Fibroblast of lung (primary cell): ENCODE measurements at regions not wholly inside any gene's neighbourhood (a gene's known extent, or its start where the extent isn't known, plus 50 kb on each side); places are given as distances from the start of the nearest gene placed in this dataset.

Experiments
- DNase-seq, 2 donors: peaks; one replicate each; pipeline versions ENCODE4 v3.0.0 to v3.0.0-alpha.2; 2010; ENCODE audit warnings: low read depth in 2 of 2
- H2AFZ ChIP-seq: 2 replicates; pipeline ENCODE4 v1.5.1; 2012; ENCODE audit warnings: low read length, control low read depth, inconsistent platforms
- H3K27ac ChIP-seq: 2 replicates; pipeline ENCODE4 v1.5.1; 2011; ENCODE audit warnings: low read length, control low read depth; ENCODE audit not compliant: insufficient read depth
- H3K27me3 ChIP-seq: 2 replicates; pipeline ENCODE4 v1.5.1; 2011; ENCODE audit warnings: mild to moderate bottlenecking, low read length; ENCODE audit not compliant: control insufficient read depth, insufficient read depth
- H3K36me3 ChIP-seq: 2 replicates; pipeline ENCODE4 v1.5.1; 2011; ENCODE audit warnings: low read length; ENCODE audit not compliant: control insufficient read depth, insufficient read depth
- H3K4me1 ChIP-seq: 2 replicates; pipeline ENCODE4 v1.5.1; 2011; ENCODE audit warnings: low read length; ENCODE audit not compliant: control insufficient read depth, insufficient read depth; ENCODE audit errors: extremely low read depth
- H3K4me2 ChIP-seq: 2 replicates; pipeline ENCODE4 v1.5.1; 2011; ENCODE audit warnings: low read length, control low read depth; ENCODE audit not compliant: insufficient read depth; ENCODE audit errors: extremely low read depth
- H3K4me3 ChIP-seq, 4 experiments: fragments of 200-600 bp in 1 of 4; sonication (generic) in 1 of 4; replicated peaks in 1 of 4; 2 replicates each; pipeline ENCODE4 v1.5.1; 2011 to 2016; ENCODE audit warnings: low read length in 4 of 4, low read depth in 3 of 4, mild to moderate bottlenecking in 3 of 4, control low read depth in 2 of 4, inconsistent platforms in 1 of 4, mixed read lengths in 1 of 4; ENCODE audit not compliant: insufficient read depth in 1 of 4; ENCODE audit errors: control extremely low read depth in 1 of 4
- H3K79me2 ChIP-seq: 2 replicates; pipeline ENCODE4 v1.5.1; 2012; ENCODE audit warnings: mild to moderate bottlenecking, low read length, inconsistent platforms; ENCODE audit not compliant: control insufficient read depth, insufficient read depth
- H3K9ac ChIP-seq: 2 replicates; pipeline ENCODE4 v1.5.1; 2011; ENCODE audit warnings: mild to moderate bottlenecking, low read length, control low read depth; ENCODE audit not compliant: insufficient read depth
- H3K9me3 ChIP-seq: 2 replicates; pipeline ENCODE4 v1.5.1; 2012; ENCODE audit warnings: low read depth, low read length; ENCODE audit not compliant: control insufficient read depth, insufficient read depth
- H4K20me1 ChIP-seq: 2 replicates; pipeline ENCODE4 v1.5.1; 2011; ENCODE audit warnings: low read length; ENCODE audit not compliant: control insufficient read depth, insufficient read depth; ENCODE audit errors: extremely low read depth
- CTCF ChIP-seq, 2 donors: IDR thresholded peaks in 1 of 2; conservative IDR thresholded peaks in 1 of 2; 1 replicate in 1 of 2; 2 replicates in 1 of 2; pipeline ENCODE4 v1.5.1; 2011 to 2012; ENCODE audit warnings: low read length in 2 of 2, control low read depth in 1 of 2, inconsistent platforms in 1 of 2, low read depth in 1 of 2, mild to moderate bottlenecking in 1 of 2
- EZH2 ChIP-seq: IDR thresholded peaks from 2 replicates; pipeline ENCODE4 v1.5.1; 2012; ENCODE audit warnings: low read length, control low read depth, mild to moderate bottlenecking; ENCODE audit errors: missing control alignments

- Histone ChIP-seq H2AFZ (no peak overlapping the region), H3K27me3 (no peaks in the 10 kb centered on the region), H3K4me1 (no peaks in the 10 kb centered on the region), H3K4me3 (no peak overlapping the region), H3K9me3 (no peaks in the 10 kb centered on the region), H3K27ac (no peak overlapping the region), H3K79me2 (no peaks in the 10 kb centered on the region), H4K20me1 (no peaks in the 10 kb centered on the region), H3K4me2 (no peak overlapping the region), H3K9ac (no peak overlapping the region), H3K36me3 (no peaks in the 10 kb centered on the region)
- no peak for DNase-seq
- TF ChIP-seq CTCF (conservative IDR thresholded peaks at IDR 0.05 in 1 of 2, IDR thresholded peaks at IDR 0.05 in 1 of 2; ENCODE audit: low read depth in 1 of 2, low read length in 2 of 2) (no peak), EZH2 (no peak)
Observed at GRCh38 chr5:155434267-155434666, 420.7 kb downstream of the KIF4B start.

GRCh38 chr5:155434681-155435080 lies 421.1 kb downstream of the KIF4B start:
- no peak overlapping the region for H3K9ac ChIP-seq
- no peak overlapping the region for H3K4me2 ChIP-seq
- DNase-seq: no peak
- H3K36me3 ChIP-seq: no peaks in the 10 kb centered on the region
- H3K79me2 ChIP-seq: no peaks in the 10 kb centered on the region
- no peaks in the 10 kb centered on the region for H4K20me1 ChIP-seq
- H3K27me3 ChIP-seq: no peaks in the 10 kb centered on the region
- H3K9me3 ChIP-seq: no peaks in the 10 kb centered on the region
- H3K4me3 ChIP-seq: no peak overlapping the region
- no peak overlapping the region for H3K27ac ChIP-seq
- no peaks in the 10 kb centered on the region for H3K4me1 ChIP-seq
- no peak for TF ChIP-seq EZH2
- TF ChIP-seq CTCF (conservative IDR thresholded peaks at IDR 0.05 in 1 of 2, IDR thresholded peaks at IDR 0.05 in 1 of 2; ENCODE audit: low read depth in 1 of 2, low read length in 2 of 2): no peak
- H2AFZ ChIP-seq: no peak overlapping the region

GRCh38 chr5:155441849-155442248 lies 428.3 kb downstream of the KIF4B start:
- Histone ChIP-seq H3K4me2 (no peak overlapping the region), H3K79me2 (no peaks in the 10 kb centered on the region), H3K27me3 (no peaks in the 10 kb centered on the region), H3K4me1 (no peaks in the 10 kb centered on the region), H3K27ac (no peak overlapping the region), H4K20me1 (no peaks in the 10 kb centered on the region), H3K9ac (no peak overlapping the region), H3K9me3 (no peaks in the 10 kb centered on the region), H3K4me3 (no peak overlapping the region), H3K36me3 (no peaks in the 10 kb centered on the region), H2AFZ (no peak overlapping the region)
- no peak for TF ChIP-seq EZH2
- no peak for TF ChIP-seq CTCF (conservative IDR thresholded peaks at IDR 0.05 in 1 of 2, IDR thresholded peaks at IDR 0.05 in 1 of 2; ENCODE audit: low read depth in 1 of 2, low read length in 2 of 2)
- DNase-seq: no peak
